SU-DHL-6 (cell line): ENCODE measurements at regions not wholly inside any gene's neighbourhood (a gene's known extent, or its start where the extent isn't known, plus 50 kb on each side); places are given as distances from the start of the nearest gene placed in this dataset.

Source experiments
- CTCF ChIP-seq: fragments of 200-600 bp; sonication (generic); IDR thresholded peaks from one replicate; pipeline ENCODE4 v1.5.1; 2017; ENCODE audit warnings: antibody characterized with exemption, mild to moderate bottlenecking, low read length, moderate library complexity; ENCODE audit not compliant: insufficient read depth, poor library complexity, severe bottlenecking
- EZH2phosphoT487 ChIP-seq: fragments of 200-600 bp; sonication (generic), shearing (Covaris generic); conservative IDR thresholded peaks from 2 replicates; pipeline ENCODE4 v1.6.1; 2018; ENCODE audit warnings: mild to moderate bottlenecking, antibody characterized with exemption, low read length, moderate library complexity, mixed read lengths

GRCh38 chr13:33911521-33911920 lies 93.6 kb downstream of the RFC3 start:
- no peak for TF ChIP-seq CTCF
- no peak for TF ChIP-seq EZH2phosphoT487
